GM23338 (cell line): ENCODE measurements at regions not wholly inside any gene's neighbourhood (a gene's known extent, or its start where the extent isn't known, plus 50 kb on each side); places are given as distances from the start of the nearest gene placed in this dataset.

ENCODE experiments used
- ATAC-seq: fragments of 200-7000 bp; cut with Tn5 transposase; 3 replicates; pipeline ENCODE4 v1.9.1; 2020
- DNase-seq: peaks from one replicate; pipeline ENCODE4 v3.0.0-alpha.2; 2015; ENCODE audit warnings: low spot score
- H2AFZ ChIP-seq: fragments of 200-600 bp; sonication (generic); 2 replicates; pipeline ENCODE4 v1.8.0; 2016; ENCODE audit warnings: antibody characterized with exemption, mild to moderate bottlenecking, moderate library complexity
- H3F3A ChIP-seq: fragments of 200-600 bp; sonication (generic); replicated peaks from 2 replicates; pipeline ENCODE4 v1.8.0; 2017; ENCODE audit warnings: antibody characterized with exemption, mixed run types, low read depth
- H3K27ac ChIP-seq: fragments of 200-600 bp; sonication (generic); 2 replicates; pipeline ENCODE4 v1.6.1; 2016; ENCODE audit warnings: low read depth
- H3K27me3 ChIP-seq: fragments of 200-600 bp; sonication (generic); 2 replicates; pipeline ENCODE4 v1.8.0; 2016; ENCODE audit warnings: mild to moderate bottlenecking, mixed run types, moderate library complexity; ENCODE audit not compliant: insufficient read depth
- H3K36me3 ChIP-seq: fragments of 200-600 bp; sonication (generic); 2 replicates; pipeline ENCODE4 v1.8.0; 2016; ENCODE audit warnings: mild to moderate bottlenecking; ENCODE audit not compliant: insufficient read depth
- H3K4me1 ChIP-seq: fragments of 200-600 bp; sonication (generic); 2 replicates; pipeline ENCODE4 v1.8.0; 2016; ENCODE audit warnings: mild to moderate bottlenecking, moderate library complexity; ENCODE audit not compliant: insufficient read depth
- H3K4me2 ChIP-seq: fragments of 200-600 bp; sonication (generic); 2 replicates; pipeline ENCODE4 v1.7.1; 2017; ENCODE audit warnings: mixed run types
- H3K4me3 ChIP-seq: fragments of 200-600 bp; sonication (generic); 2 replicates; pipeline ENCODE4 v1.6.1; 2016; ENCODE audit warnings: mixed run types
- H3K79me2 ChIP-seq: fragments of 200-600 bp; sonication (generic); replicated peaks from 2 replicates; pipeline ENCODE4 v1.8.0; 2017; ENCODE audit warnings: mild to moderate bottlenecking; ENCODE audit not compliant: insufficient read depth
- H3K9me2 ChIP-seq: fragments of 200-600 bp; sonication (generic); 2 replicates; pipeline ENCODE4 v1.8.0; 2017; ENCODE audit not compliant: insufficient read depth
- H4K20me1 ChIP-seq: fragments of 200-600 bp; sonication (generic); replicated peaks from 2 replicates; pipeline ENCODE4 v1.8.0; 2017; ENCODE audit warnings: mild to moderate bottlenecking; ENCODE audit not compliant: insufficient read depth
- H3K27ac Mint-ChIP-seq: 2 replicates; pipeline ENCODE4 v1.8.0; 2020; ENCODE audit warnings: inconsistent platforms, mild to moderate bottlenecking, moderate library complexity, mixed read lengths
- H3K27me3 Mint-ChIP-seq: 3 replicates; pipeline ENCODE4 v1.8.0; 2022; ENCODE audit warnings: low read depth, mild to moderate bottlenecking, moderate library complexity, mixed read lengths, inconsistent platforms; ENCODE audit not compliant: insufficient read depth, poor library complexity
- H3K36me3 Mint-ChIP-seq: 3 replicates; pipeline ENCODE4 v1.8.0; 2021; ENCODE audit warnings: low read depth, mild to moderate bottlenecking, inconsistent platforms, moderate library complexity, mixed read lengths
- H3K4me1 Mint-ChIP-seq: 3 replicates; pipeline ENCODE4 v1.8.0; 2020; ENCODE audit warnings: mild to moderate bottlenecking, inconsistent platforms, mixed read lengths
- H3K4me3 Mint-ChIP-seq: 3 replicates; pipeline ENCODE4 v1.8.0; 2021; ENCODE audit warnings: moderate library complexity, mild to moderate bottlenecking, inconsistent platforms, mixed read lengths
- H3K9me3 Mint-ChIP-seq: 3 replicates; pipeline ENCODE4 v1.8.0; 2020; ENCODE audit warnings: moderate library complexity, mild to moderate bottlenecking, inconsistent platforms, mixed read lengths
- EZH2 ChIP-seq: fragments of 200-600 bp; sonication (generic); IDR thresholded peaks from one replicate; pipeline ENCODE4 v1.8.0; 2017; ENCODE audit warnings: antibody characterized with exemption, mild to moderate bottlenecking, low read depth; ENCODE audit not compliant: unreplicated experiment
- JUNB ChIP-seq: IDR thresholded peaks from one replicate; pipeline ENCODE4 v1.6.1; 2016; ENCODE audit warnings: antibody characterized with exemption; ENCODE audit not compliant: unreplicated experiment
- POLR2AphosphoS5 ChIP-seq: IDR thresholded peaks from 2 replicates; pipeline ENCODE4 v1.6.1; 2016; ENCODE audit warnings: antibody characterized with exemption, low read depth
- ZNF331 ChIP-seq: fragments of 250-450 bp; sonication (Bioruptor Pico); IDR thresholded peaks from 2 replicates; pipeline ENCODE4 v1.5.0; 2020; ENCODE audit warnings: low read depth, mild to moderate bottlenecking, moderate library complexity
- TF ChIP-seq, protein P1 (sequence below): fragments of 250-450 bp; sonication (Bioruptor Pico); IDR thresholded peaks from 2 replicates; pipeline ENCODE4 v1.5.0; 2020; ENCODE audit warnings: mild to moderate bottlenecking, moderate library complexity
- TF ChIP-seq, protein P2 (sequence below): IDR thresholded peaks from 2 replicates; pipeline ENCODE4 v1.6.1; 2016; ENCODE audit warnings: antibody characterized with exemption

DNA sequence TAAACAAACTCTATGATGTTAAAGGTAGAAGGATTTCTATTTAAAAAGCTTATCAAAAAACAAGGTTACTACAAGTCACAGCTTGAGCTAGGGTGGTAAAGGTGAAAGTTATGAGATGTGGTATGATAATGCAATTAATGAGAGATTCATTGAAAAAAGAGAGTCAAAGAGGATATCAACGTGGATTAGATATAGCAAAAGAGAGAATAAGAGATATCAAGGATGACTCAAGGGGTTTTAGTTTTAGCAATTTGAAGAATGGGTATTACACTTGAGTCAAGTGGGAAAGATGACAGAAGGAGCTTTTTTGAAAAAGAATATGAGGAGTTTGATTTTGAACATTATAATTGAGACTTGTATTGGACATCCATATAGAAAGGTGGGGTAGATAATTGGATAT is 59.8 kb downstream of the NUTM2E start:
- Histone ChIP-seq H3K79me2 (no peaks in the 10 kb centered on the region), H3F3A (no peaks in the 10 kb centered on the region), H4K20me1 (no peaks in the 10 kb centered on the region), H3K9me2 (no peaks in the 10 kb centered on the region), H2AFZ (no peak overlapping the region), H3K4me2 (no peak overlapping the region), H3K27me3 (no peaks in the 10 kb centered on the region), H3K36me3 (no peaks in the 10 kb centered on the region; the same call in 1 of the 2 replicates), H3K4me1 (no peaks in the 10 kb centered on the region), H3K27ac (no peak overlapping the region), H3K4me3 (no peak overlapping the region)
- peaks cover 2% of the 10 kb centered on the region for H3K27me3 Mint-ChIP-seq
- no peaks in the 10 kb centered on the region for H3K36me3 Mint-ChIP-seq
- ATAC-seq (no peak), DNase-seq (no peak)
- H3K4me3 Mint-ChIP-seq = no peak overlapping the region
- H3K4me1 Mint-ChIP-seq = peaks cover 2% of the 10 kb centered on the region; the same call in 2 of the 3 replicates
- peaks cover 5% of the 10 kb centered on the region; the same call in 1 of the 3 replicates for H3K9me3 Mint-ChIP-seq
- TF ChIP-seq, protein P1, sequence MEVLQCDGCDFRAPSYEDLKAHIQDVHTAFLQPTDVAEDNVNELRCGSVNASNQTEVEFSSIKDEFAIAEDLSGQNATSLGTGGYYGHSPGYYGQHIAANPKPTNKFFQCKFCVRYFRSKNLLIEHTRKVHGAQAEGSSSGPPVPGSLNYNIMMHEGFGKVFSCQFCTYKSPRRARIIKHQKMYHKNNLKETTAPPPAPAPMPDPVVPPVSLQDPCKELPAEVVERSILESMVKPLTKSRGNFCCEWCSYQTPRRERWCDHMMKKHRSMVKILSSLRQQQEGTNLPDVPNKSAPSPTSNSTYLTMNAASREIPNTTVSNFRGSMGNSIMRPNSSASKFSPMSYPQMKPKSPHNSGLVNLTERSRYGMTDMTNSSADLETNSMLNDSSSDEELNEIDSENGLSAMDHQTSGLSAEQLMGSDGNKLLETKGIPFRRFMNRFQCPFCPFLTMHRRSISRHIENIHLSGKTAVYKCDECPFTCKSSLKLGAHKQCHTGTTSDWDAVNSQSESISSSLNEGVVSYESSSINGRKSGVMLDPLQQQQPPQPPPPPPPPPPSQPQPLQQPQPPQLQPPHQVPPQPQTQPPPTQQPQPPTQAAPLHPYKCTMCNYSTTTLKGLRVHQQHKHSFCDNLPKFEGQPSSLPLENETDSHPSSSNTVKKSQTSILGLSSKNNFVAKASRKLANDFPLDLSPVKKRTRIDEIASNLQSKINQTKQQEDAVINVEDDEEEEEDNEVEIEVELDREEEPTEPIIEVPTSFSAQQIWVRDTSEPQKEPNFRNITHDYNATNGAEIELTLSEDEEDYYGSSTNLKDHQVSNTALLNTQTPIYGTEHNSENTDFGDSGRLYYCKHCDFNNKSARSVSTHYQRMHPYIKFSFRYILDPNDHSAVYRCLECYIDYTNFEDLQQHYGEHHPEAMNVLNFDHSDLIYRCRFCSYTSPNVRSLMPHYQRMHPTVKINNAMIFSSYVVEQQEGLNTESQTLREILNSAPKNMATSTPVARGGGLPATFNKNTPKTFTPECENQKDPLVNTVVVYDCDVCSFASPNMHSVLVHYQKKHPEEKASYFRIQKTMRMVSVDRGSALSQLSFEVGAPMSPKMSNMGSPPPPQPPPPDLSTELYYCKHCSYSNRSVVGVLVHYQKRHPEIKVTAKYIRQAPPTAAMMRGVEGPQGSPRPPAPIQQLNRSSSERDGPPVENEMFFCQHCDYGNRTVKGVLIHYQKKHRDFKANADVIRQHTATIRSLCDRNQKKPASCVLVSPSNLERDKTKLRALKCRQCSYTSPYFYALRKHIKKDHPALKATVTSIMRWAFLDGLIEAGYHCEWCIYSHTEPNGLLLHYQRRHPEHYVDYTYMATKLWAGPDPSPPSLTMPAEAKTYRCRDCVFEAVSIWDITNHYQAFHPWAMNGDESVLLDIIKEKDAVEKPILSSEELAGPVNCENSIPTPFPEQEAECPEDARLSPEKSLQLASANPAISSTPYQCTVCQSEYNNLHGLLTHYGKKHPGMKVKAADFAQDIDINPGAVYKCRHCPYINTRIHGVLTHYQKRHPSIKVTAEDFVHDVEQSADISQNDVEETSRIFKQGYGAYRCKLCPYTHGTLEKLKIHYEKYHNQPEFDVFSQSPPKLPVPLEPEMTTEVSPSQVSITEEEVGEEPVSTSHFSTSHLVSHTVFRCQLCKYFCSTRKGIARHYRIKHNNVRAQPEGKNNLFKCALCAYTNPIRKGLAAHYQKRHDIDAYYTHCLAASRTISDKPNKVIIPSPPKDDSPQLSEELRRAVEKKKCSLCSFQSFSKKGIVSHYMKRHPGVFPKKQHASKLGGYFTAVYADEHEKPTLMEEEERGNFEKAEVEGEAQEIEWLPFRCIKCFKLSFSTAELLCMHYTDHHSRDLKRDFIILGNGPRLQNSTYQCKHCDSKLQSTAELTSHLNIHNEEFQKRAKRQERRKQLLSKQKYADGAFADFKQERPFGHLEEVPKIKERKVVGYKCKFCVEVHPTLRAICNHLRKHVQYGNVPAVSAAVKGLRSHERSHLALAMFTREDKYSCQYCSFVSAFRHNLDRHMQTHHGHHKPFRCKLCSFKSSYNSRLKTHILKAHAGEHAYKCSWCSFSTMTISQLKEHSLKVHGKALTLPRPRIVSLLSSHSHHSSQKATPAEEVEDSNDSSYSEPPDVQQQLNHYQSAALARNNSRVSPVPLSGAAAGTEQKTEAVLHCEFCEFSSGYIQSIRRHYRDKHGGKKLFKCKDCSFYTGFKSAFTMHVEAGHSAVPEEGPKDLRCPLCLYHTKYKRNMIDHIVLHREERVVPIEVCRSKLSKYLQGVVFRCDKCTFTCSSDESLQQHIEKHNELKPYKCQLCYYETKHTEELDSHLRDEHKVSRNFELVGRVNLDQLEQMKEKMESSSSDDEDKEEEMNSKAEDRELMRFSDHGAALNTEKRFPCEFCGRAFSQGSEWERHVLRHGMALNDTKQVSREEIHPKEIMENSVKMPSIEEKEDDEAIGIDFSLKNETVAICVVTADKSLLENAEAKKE = no peak
- TF ChIP-seq JUNB (no peak), POLR2AphosphoS5 (no peak), ZNF331 (CRISPR knock-in tag) (no peak), EZH2 (no peak)
- TF ChIP-seq, protein P2, sequence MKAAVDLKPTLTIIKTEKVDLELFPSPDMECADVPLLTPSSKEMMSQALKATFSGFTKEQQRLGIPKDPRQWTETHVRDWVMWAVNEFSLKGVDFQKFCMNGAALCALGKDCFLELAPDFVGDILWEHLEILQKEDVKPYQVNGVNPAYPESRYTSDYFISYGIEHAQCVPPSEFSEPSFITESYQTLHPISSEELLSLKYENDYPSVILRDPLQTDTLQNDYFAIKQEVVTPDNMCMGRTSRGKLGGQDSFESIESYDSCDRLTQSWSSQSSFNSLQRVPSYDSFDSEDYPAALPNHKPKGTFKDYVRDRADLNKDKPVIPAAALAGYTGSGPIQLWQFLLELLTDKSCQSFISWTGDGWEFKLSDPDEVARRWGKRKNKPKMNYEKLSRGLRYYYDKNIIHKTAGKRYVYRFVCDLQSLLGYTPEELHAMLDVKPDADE = no peak
- no peak overlapping the region for H3K27ac Mint-ChIP-seq
